ENCODE measurements at regions not wholly inside any gene's neighbourhood (a gene's known extent, or its start where the extent isn't known, plus 50 kb on each side); places are given as distances from the start of the nearest gene placed in this dataset.

DNA sequence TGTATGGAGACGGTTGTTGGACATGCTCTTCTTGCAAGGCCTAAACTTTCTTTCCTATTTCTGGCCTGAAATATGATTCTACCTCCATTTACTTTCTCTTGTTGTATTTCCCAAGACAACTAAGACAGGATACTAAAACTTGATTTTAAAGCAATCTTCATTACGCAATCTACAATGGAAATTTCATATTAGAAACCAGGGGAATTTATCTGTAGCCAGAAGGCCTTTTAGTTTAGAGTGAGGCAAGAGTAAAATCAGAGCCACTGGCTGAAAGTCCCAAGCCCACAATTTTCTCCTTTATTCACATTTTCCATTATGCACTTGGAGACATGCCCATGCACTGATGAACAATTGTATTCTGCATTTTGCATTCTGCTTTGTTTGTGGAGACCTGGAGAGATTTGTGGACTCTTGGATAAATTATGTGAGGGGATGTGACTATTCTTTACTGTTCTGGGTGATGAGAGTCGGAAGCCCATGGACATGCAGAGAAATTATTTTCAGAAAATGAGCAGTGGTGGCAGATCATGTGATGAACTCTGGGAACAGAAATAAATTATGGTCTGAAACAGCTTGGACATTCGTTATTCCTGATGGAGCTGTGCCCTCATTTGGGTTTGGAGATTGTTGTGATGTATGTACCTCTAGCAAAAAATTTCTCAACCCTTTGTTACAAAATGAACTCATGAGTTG, 336.8 kb downstream of the SEC16B start:
- H3K4me3 ChIP-seq (replicated peaks; ENCODE audit: insufficient read depth, low read length): no peak overlapping the region
- TF ChIP-seq POLR2AphosphoS5 (IDR thresholded peaks at IDR 0.05; ENCODE audit: low read depth): no peak
- TF ChIP-seq GABPA (IDR thresholded peaks at IDR 0.05; ENCODE audit: low read depth): no peak
- TF ChIP-seq, protein P1, sequence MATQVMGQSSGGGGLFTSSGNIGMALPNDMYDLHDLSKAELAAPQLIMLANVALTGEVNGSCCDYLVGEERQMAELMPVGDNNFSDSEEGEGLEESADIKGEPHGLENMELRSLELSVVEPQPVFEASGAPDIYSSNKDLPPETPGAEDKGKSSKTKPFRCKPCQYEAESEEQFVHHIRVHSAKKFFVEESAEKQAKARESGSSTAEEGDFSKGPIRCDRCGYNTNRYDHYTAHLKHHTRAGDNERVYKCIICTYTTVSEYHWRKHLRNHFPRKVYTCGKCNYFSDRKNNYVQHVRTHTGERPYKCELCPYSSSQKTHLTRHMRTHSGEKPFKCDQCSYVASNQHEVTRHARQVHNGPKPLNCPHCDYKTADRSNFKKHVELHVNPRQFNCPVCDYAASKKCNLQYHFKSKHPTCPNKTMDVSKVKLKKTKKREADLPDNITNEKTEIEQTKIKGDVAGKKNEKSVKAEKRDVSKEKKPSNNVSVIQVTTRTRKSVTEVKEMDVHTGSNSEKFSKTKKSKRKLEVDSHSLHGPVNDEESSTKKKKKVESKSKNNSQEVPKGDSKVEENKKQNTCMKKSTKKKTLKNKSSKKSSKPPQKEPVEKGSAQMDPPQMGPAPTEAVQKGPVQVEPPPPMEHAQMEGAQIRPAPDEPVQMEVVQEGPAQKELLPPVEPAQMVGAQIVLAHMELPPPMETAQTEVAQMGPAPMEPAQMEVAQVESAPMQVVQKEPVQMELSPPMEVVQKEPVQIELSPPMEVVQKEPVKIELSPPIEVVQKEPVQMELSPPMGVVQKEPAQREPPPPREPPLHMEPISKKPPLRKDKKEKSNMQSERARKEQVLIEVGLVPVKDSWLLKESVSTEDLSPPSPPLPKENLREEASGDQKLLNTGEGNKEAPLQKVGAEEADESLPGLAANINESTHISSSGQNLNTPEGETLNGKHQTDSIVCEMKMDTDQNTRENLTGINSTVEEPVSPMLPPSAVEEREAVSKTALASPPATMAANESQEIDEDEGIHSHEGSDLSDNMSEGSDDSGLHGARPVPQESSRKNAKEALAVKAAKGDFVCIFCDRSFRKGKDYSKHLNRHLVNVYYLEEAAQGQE (IDR thresholded peaks at IDR 0.05; ENCODE audit: insufficient replicate concordance, low read depth): no peak
- TF ChIP-seq SPI1 (IDR thresholded peaks at IDR 0.05; ENCODE audit: borderline replicate concordance, low read depth): no peak
- no peak overlapping the region for H3K27ac ChIP-seq (replicated peaks)
- DNase-seq (ENCODE audit: low read depth in 1 of 2, low spot score in 1 of 2): no peak
- peaks cover 2% of the 10 kb centered on the region for H3K27me3 ChIP-seq (ENCODE audit: insufficient read depth, poor library complexity, severe bottlenecking)

DNA sequence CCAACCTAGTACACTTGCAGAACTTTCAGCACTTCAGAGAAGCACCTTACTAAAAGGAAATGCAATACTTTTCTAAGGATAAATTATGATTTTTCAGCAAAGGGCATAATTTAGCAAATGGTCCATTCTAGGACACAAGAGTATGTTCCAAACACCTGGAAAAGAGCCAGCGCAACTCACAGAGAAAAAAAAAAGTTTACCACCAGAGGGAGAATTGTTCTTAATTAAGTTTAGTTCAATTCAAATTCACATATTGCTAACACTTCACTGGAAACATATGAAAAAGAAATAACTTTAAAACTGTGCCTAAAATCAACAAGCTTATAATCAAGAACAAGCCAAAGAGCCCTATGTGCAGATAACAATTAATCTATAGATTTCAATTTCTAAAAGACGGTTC, 338.1 kb downstream of the SEC16B start:
- Histone ChIP-seq H3K4me3 (replicated peaks; ENCODE audit: insufficient read depth, low read length) (no peak overlapping the region), H3K27ac (replicated peaks) (no peak overlapping the region), H3K27me3 (ENCODE audit: insufficient read depth, poor library complexity, severe bottlenecking) (peaks cover 2% of the 10 kb centered on the region)
- DNase-seq (ENCODE audit: low read depth in 1 of 2, low spot score in 1 of 2): no peak
- TF ChIP-seq, protein P1 (IDR thresholded peaks at IDR 0.05; ENCODE audit: insufficient replicate concordance, low read depth): no peak
- TF ChIP-seq, protein P2, sequence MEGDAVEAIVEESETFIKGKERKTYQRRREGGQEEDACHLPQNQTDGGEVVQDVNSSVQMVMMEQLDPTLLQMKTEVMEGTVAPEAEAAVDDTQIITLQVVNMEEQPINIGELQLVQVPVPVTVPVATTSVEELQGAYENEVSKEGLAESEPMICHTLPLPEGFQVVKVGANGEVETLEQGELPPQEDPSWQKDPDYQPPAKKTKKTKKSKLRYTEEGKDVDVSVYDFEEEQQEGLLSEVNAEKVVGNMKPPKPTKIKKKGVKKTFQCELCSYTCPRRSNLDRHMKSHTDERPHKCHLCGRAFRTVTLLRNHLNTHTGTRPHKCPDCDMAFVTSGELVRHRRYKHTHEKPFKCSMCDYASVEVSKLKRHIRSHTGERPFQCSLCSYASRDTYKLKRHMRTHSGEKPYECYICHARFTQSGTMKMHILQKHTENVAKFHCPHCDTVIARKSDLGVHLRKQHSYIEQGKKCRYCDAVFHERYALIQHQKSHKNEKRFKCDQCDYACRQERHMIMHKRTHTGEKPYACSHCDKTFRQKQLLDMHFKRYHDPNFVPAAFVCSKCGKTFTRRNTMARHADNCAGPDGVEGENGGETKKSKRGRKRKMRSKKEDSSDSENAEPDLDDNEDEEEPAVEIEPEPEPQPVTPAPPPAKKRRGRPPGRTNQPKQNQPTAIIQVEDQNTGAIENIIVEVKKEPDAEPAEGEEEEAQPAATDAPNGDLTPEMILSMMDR (IDR thresholded peaks at IDR 0.05; ENCODE audit: insufficient read depth, low read length): no peak
- TF ChIP-seq POLR2AphosphoS5 (IDR thresholded peaks at IDR 0.05; ENCODE audit: low read depth) (no peak), SPI1 (IDR thresholded peaks at IDR 0.05; ENCODE audit: borderline replicate concordance, low read depth) (no peak), GABPA (IDR thresholded peaks at IDR 0.05; ENCODE audit: low read depth) (no peak)

DNA sequence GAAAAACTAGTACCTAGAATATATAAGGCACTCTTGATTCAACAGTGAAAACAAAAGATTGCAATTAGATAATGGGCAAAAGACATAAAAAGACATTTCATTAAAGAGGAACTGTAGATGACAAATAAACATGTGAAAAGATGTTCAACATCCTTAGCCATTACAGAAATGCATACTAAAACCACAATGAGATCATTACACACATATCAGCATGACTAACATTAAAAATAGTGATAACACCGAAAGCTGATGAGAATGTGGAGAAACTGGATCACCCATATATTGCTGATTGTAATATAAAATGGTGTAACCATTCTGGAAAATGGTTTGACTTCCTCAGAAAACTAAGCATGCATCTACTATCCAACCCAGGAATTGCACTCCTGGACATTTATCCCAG, 340.3 kb downstream of the SEC16B start:
- TF ChIP-seq SPI1 (IDR thresholded peaks at IDR 0.05; ENCODE audit: borderline replicate concordance, low read depth) (no peak), POLR2AphosphoS5 (IDR thresholded peaks at IDR 0.05; ENCODE audit: low read depth) (no peak), GABPA (IDR thresholded peaks at IDR 0.05; ENCODE audit: low read depth) (no peak)
- TF ChIP-seq, protein P2 (IDR thresholded peaks at IDR 0.05; ENCODE audit: insufficient read depth, low read length): no peak
- TF ChIP-seq, protein P1 (IDR thresholded peaks at IDR 0.05; ENCODE audit: insufficient replicate concordance, low read depth): no peak
- DNase-seq (ENCODE audit: low read depth in 1 of 2, low spot score in 1 of 2): no peak
- no peak overlapping the region for H3K27ac ChIP-seq (replicated peaks)
- H3K27me3 ChIP-seq (ENCODE audit: insufficient read depth, poor library complexity, severe bottlenecking): peaks cover 2% of the 10 kb centered on the region
- no peak overlapping the region for H3K4me3 ChIP-seq (replicated peaks; ENCODE audit: insufficient read depth, low read length)
